SK-N-SH (cell line): ENCODE measurements at regions not wholly inside any gene's neighbourhood (a gene's known extent, or its start where the extent isn't known, plus 50 kb on each side); places are given as distances from the start of the nearest gene placed in this dataset.

Source experiments
- CTCF ChIA-PET: fragments of 300-600, 350-600 bp; formaldehyde crosslinking; extraction: SDS; loops from one replicate; lab custom pipeline; 2021; lab: Yijun Ruan, JAX
- POLR2A ChIA-PET: fragments of 350-600 bp; sonication (Branson Sonifier 250); formaldehyde crosslinking; extraction: SDS; loops from one replicate; lab custom pipeline; 2020; ENCODE audit warnings: antibody characterized with exemption, inconsistent platforms; lab: Yijun Ruan, JAX
- DNase-seq: peaks from one replicate; pipeline ENCODE4 v3.0.0; 2012
- H2AFZ ChIP-seq: fragments of 200-600 bp; sonication (generic); 2 replicates; pipeline ENCODE4 v1.8.1; 2016; ENCODE audit warnings: antibody characterized with exemption, mild to moderate bottlenecking, low read depth
- H3F3A ChIP-seq: fragments of 200-600 bp; sonication (generic); replicated peaks from 2 replicates; pipeline ENCODE3; 2016; ENCODE audit warnings: antibody characterized with exemption, mild to moderate bottlenecking; ENCODE audit not compliant: insufficient read depth
- H3K27ac ChIP-seq, 2 experiments: fragments of 200-500 bp in 1 of 2; fragments of 200-600 bp in 1 of 2; sonication (Bioruptor generic) in 1 of 2; sonication (generic), shearing (Covaris generic) in 1 of 2; 2 replicates each; pipeline versions ENCODE4 v1.5.1 to v1.6.1; 2014 to 2016; ENCODE audit warnings: low read depth in 2 of 2, inconsistent platforms in 1 of 2, low read length in 1 of 2, mild to moderate bottlenecking in 1 of 2, mixed read lengths in 1 of 2
- H3K27me3 ChIP-seq: fragments of 200-600 bp; sonication (generic), shearing (Covaris generic); 2 replicates; pipeline ENCODE4 v1.6.1; 2016; ENCODE audit warnings: mixed run types; ENCODE audit not compliant: insufficient read depth
- H3K36me3 ChIP-seq, 2 experiments: fragments of 200-500 bp in 1 of 2; fragments of 200-600 bp in 1 of 2; sonication (Bioruptor generic) in 1 of 2; sonication (generic) in 1 of 2; replicated peaks in 1 of 2; 2 replicates each; pipeline versions ENCODE3 to v1.5.1; 2014 to 2016; ENCODE audit warnings: low read length in 1 of 2, mild to moderate bottlenecking in 1 of 2; ENCODE audit not compliant: insufficient read depth in 2 of 2, control insufficient read depth in 1 of 2
- H3K4me1 ChIP-seq, 2 experiments: fragments of 200-500 bp in 1 of 2; fragments of 200-600 bp in 1 of 2; sonication (Bioruptor generic) in 1 of 2; sonication (generic), shearing (Covaris generic) in 1 of 2; 2 replicates each; pipeline versions ENCODE4 v1.5.1 to v1.6.1; 2014 to 2016; ENCODE audit warnings: low read depth in 1 of 2, low read length in 1 of 2, mixed run types in 1 of 2; ENCODE audit not compliant: insufficient read depth in 2 of 2, control insufficient read depth in 1 of 2
- H3K4me2 ChIP-seq: fragments of 200-600 bp; sonication (generic), shearing (Covaris generic); 2 replicates; pipeline ENCODE4 v1.6.1; 2017; ENCODE audit warnings: mixed run types
- H3K4me3 ChIP-seq, 2 experiments: fragments of 200-500 bp in 1 of 2; fragments of 200-600 bp in 1 of 2; sonication (Bioruptor generic) in 1 of 2; sonication (generic), shearing (Covaris generic) in 1 of 2; 2 replicates each; pipeline versions ENCODE4 v1.5.1 to v1.8.1; 2014 to 2016; ENCODE audit warnings: low read depth in 2 of 2, inconsistent platforms in 1 of 2, low read length in 1 of 2, mild to moderate bottlenecking in 1 of 2, mixed read lengths in 1 of 2, moderate library complexity in 1 of 2
- H3K79me2 ChIP-seq: fragments of 200-600 bp; sonication (generic); 2 replicates; pipeline ENCODE4 v1.8.1; 2017; ENCODE audit warnings: mild to moderate bottlenecking; ENCODE audit not compliant: insufficient read depth
- H3K9ac ChIP-seq: fragments of 200-600 bp; sonication (generic); 2 replicates; pipeline ENCODE4 v1.6.1; 2017; ENCODE audit warnings: mixed run types
- H3K9me2 ChIP-seq: fragments of 200-600 bp; sonication (generic); 2 replicates; pipeline ENCODE4 v1.6.1; 2017; ENCODE audit warnings: mixed run types
- H3K9me3 ChIP-seq: fragments of 200-600 bp; sonication (generic); 2 replicates; pipeline ENCODE4 v1.6.1; 2017; ENCODE audit warnings: mixed run types, mild to moderate bottlenecking, moderate library complexity
- H4K20me1 ChIP-seq: fragments of 200-600 bp; sonication (generic); 2 replicates; pipeline ENCODE4 v1.6.1; 2017; ENCODE audit warnings: mild to moderate bottlenecking, mixed run types; ENCODE audit not compliant: insufficient read depth
- EP300 ChIP-seq, 2 experiments: IDR thresholded peaks; 2 replicates each; pipeline versions ENCODE4 v1.4.0 to v1.6.1; 2012; ENCODE audit warnings: borderline replicate concordance in 1 of 2, low read depth in 1 of 2, low read length in 1 of 2
- EZH2phosphoT487 ChIP-seq: fragments of 200-600 bp; sonication (generic); IDR thresholded peaks from 2 replicates; pipeline ENCODE4 v1.6.1; 2017; ENCODE audit warnings: low read depth, mixed run types, mild to moderate bottlenecking, antibody characterized with exemption, moderate library complexity, borderline replicate concordance
- FOSL2 ChIP-seq: IDR thresholded peaks from 2 replicates; pipeline ENCODE4 v1.4.0; 2012; ENCODE audit warnings: low read depth, mild to moderate bottlenecking, moderate library complexity, borderline replicate concordance
- FOXJ3 ChIP-seq: sonication (generic); formaldehyde crosslinking; IDR thresholded peaks from 2 replicates; pipeline ENCODE4 v1.5.1; 2020; ENCODE audit warnings: mild to moderate bottlenecking, missing genetic modification reagents
- FOXM1 ChIP-seq: IDR thresholded peaks from 2 replicates; pipeline ENCODE4 v1.4.0; 2012; ENCODE audit warnings: low read depth, mild to moderate bottlenecking
- GABPA ChIP-seq: IDR thresholded peaks from 2 replicates; pipeline ENCODE4 v1.4.0; 2012; ENCODE audit warnings: low read depth, mild to moderate bottlenecking
- GATA2 ChIP-seq: sonication (generic); formaldehyde crosslinking; IDR thresholded peaks from 2 replicates; pipeline ENCODE4 v1.5.0; 2020; ENCODE audit warnings: mild to moderate bottlenecking, missing genetic modification reagents
- IRF3 ChIP-seq: fragments of 150-350 bp; IDR thresholded peaks from 2 replicates; pipeline ENCODE4 v1.6.1; 2016; ENCODE audit warnings: mild to moderate bottlenecking, low read depth, low read length
- MEF2A ChIP-seq: IDR thresholded peaks from 2 replicates; pipeline ENCODE4 v1.4.0; 2012; ENCODE audit warnings: low read depth, borderline replicate concordance
- MXI1 ChIP-seq: IDR thresholded peaks from 2 replicates; pipeline ENCODE4 v1.6.1; 2012; ENCODE audit warnings: mild to moderate bottlenecking, low read depth, low read length, improper control_type of control experiment
- NRF1 ChIP-seq: IDR thresholded peaks from 2 replicates; pipeline ENCODE4 v1.6.1; 2012; ENCODE audit warnings: low read depth, mild to moderate bottlenecking, low read length
- PBX3 ChIP-seq: IDR thresholded peaks from 2 replicates; pipeline ENCODE4; 2012
- POLR2AphosphoS5 ChIP-seq: IDR thresholded peaks from 2 replicates; pipeline ENCODE4 v1.6.1; 2012; ENCODE audit warnings: low read depth, low read length
- RCOR1 ChIP-seq: fragments of 150-350 bp; IDR thresholded peaks from 2 replicates; pipeline ENCODE4 v1.6.1; 2017; ENCODE audit warnings: antibody characterized with exemption, low read length
- RXRA ChIP-seq: IDR thresholded peaks from 2 replicates; pipeline ENCODE4 v1.4.0; 2012; ENCODE audit warnings: low read depth, mild to moderate bottlenecking, borderline replicate concordance
- SIN3A ChIP-seq: IDR thresholded peaks from 2 replicates; pipeline ENCODE4 v1.6.1; 2012; ENCODE audit warnings: low read depth, mild to moderate bottlenecking, low read length, moderate library complexity, borderline replicate concordance
- SMC3 ChIP-seq: IDR thresholded peaks from 2 replicates; pipeline ENCODE4 v1.6.1; 2012; ENCODE audit warnings: low read depth, low read length, improper control_type of control experiment
- TEAD4 ChIP-seq: IDR thresholded peaks from 2 replicates; pipeline ENCODE4 v1.4.0; 2012; ENCODE audit warnings: mild to moderate bottlenecking, borderline replicate concordance; ENCODE audit not compliant: insufficient read depth
- USF2 ChIP-seq: fragments of 150-350 bp; IDR thresholded peaks from 2 replicates; pipeline ENCODE4 v1.6.1; 2017; ENCODE audit warnings: antibody characterized with exemption, low read length, low read depth, borderline replicate concordance
- WGBS: methylation state at CpG from one replicate; pipeline ENCODE4 v1.1.6; 2017; ENCODE audit warnings: low lambda C conversion rate; 5-methylcytosine and 5-hydroxymethylcytosine counted together

DNA sequence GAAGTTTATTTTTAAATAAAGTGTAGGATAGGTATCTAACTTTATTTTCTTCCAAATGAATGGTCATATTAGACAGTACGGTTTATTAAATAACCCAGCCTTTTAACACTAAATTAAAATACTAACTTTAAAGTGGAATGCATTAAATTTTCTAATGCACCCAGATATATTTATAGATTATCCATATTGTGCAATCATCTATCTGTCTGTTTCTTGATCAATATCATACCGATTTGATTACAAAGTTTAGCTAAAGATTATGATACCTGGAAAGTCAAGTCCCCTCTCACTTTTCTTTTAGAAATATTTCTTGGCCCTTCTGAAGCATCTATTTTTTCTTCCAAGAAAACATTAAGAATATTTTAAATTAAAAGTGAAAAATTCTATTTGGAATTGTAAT lies 124.3 kb upstream of the PDE5A start:
- 45% methylated on average over 2 of the region's 2 CpGs for WGBS
- Histone ChIP-seq H3K27ac (no peak overlapping the region), H3K9me2 (no peaks in the 10 kb centered on the region; the same call in 1 of the 2 replicates), H3K4me1 (no peaks in the 10 kb centered on the region), H2AFZ (no peak overlapping the region), H3K79me2 (no peaks in the 10 kb centered on the region), H4K20me1 (no peaks in the 10 kb centered on the region), H3K27me3 (no peaks in the 10 kb centered on the region), H3K4me3 (no peak overlapping the region), H3K9me3 (no peaks in the 10 kb centered on the region), H3K36me3 (no peaks in the 10 kb centered on the region), H3K4me2 (no peak overlapping the region), H3K9ac (no peak overlapping the region), H3F3A (peaks cover 3% of the 10 kb centered on the region)
- no peak for DNase-seq
- ChIA-PET CTCF (interaction anchor here (1.2 to 1.4 kb wide), 2 partner anchors 10 to 29 kb away, joined by 3 read pairs; no protein-coding TSS in a partner anchor), POLR2A (no interaction called here)
- TF ChIP-seq SIN3A (no peak), RXRA (no peak), GABPA (no peak), MEF2A (no peak), EZH2phosphoT487 (no peak), USF2 (no peak), EP300 (IDR thresholded peaks at IDR 0.05; ENCODE audit: borderline replicate concordance in 1 of 2, low read depth in 1 of 2, low read length in 1 of 2) (no peak), TEAD4 (no peak), PBX3 (no peak)

- WGBS: 45% methylated on average over 1 of the region's 1 CpG
- ChIA-PET POLR2A (no interaction called here), CTCF (interaction anchor here (1.0 kb wide), 1 partner anchor 8 kb away, joined by 3 read pairs; no protein-coding TSS in a partner anchor)
- peaks cover 3% of the 10 kb centered on the region for H3F3A ChIP-seq
- no peaks in the 10 kb centered on the region for H3K9me3 ChIP-seq
- H3K27me3 ChIP-seq: no peaks in the 10 kb centered on the region
- no peaks in the 10 kb centered on the region for H3K36me3 ChIP-seq
- no peaks in the 10 kb centered on the region for H3K79me2 ChIP-seq
- no peaks in the 10 kb centered on the region; the same call in 1 of the 2 replicates for H3K9me2 ChIP-seq
- no peak overlapping the region for H3K4me3 ChIP-seq
- no peak overlapping the region for H2AFZ ChIP-seq
- no peak overlapping the region for H3K4me2 ChIP-seq
- no peaks in the 10 kb centered on the region for H3K4me1 ChIP-seq
- DNase-seq: no peak
- H3K27ac ChIP-seq: no peak overlapping the region
- TF ChIP-seq RCOR1 (no peak), POLR2AphosphoS5 (no peak), PBX3 (no peak), GATA2 (CRISPR knock-in tag) (no peak), USF2 (no peak), MXI1 (no peak), FOXM1 (no peak), IRF3 (no peak), TEAD4 (no peak), NRF1 (no peak), SIN3A (no peak), SMC3 (no peak), FOSL2 (no peak), FOXJ3 (CRISPR knock-in tag) (no peak)
- no peak overlapping the region for H3K9ac ChIP-seq
- H4K20me1 ChIP-seq: no peaks in the 10 kb centered on the region
Observed at GRCh38 chr4:119750771-119751170, 122.2 kb upstream of the PDE5A start.
